SK-N-SH (cell line): ENCODE measurements at regions not wholly inside any gene's neighbourhood (a gene's known extent, or its start where the extent isn't known, plus 50 kb on each side); places are given as distances from the start of the nearest gene placed in this dataset.

Experiments
- CTCF ChIA-PET: fragments of 300-600, 350-600 bp; formaldehyde crosslinking; extraction: SDS; loops from one replicate; lab custom pipeline; 2021; lab: Yijun Ruan, JAX
- POLR2A ChIA-PET: fragments of 350-600 bp; sonication (Branson Sonifier 250); formaldehyde crosslinking; extraction: SDS; loops from one replicate; lab custom pipeline; 2020; ENCODE audit warnings: antibody characterized with exemption, inconsistent platforms; lab: Yijun Ruan, JAX
- DNase-seq: peaks from one replicate; pipeline ENCODE4 v3.0.0; 2012
- H2AFZ ChIP-seq: fragments of 200-600 bp; sonication (generic); 2 replicates; pipeline ENCODE4 v1.8.1; 2016; ENCODE audit warnings: antibody characterized with exemption, mild to moderate bottlenecking, low read depth
- H3F3A ChIP-seq: fragments of 200-600 bp; sonication (generic); replicated peaks from 2 replicates; pipeline ENCODE3; 2016; ENCODE audit warnings: antibody characterized with exemption, mild to moderate bottlenecking; ENCODE audit not compliant: insufficient read depth
- H3K27ac ChIP-seq, 2 experiments: fragments of 200-500 bp in 1 of 2; fragments of 200-600 bp in 1 of 2; sonication (Bioruptor generic) in 1 of 2; sonication (generic), shearing (Covaris generic) in 1 of 2; 2 replicates each; pipeline versions ENCODE4 v1.5.1 to v1.6.1; 2014 to 2016; ENCODE audit warnings: low read depth in 2 of 2, inconsistent platforms in 1 of 2, low read length in 1 of 2, mild to moderate bottlenecking in 1 of 2, mixed read lengths in 1 of 2
- H3K27me3 ChIP-seq: fragments of 200-600 bp; sonication (generic), shearing (Covaris generic); 2 replicates; pipeline ENCODE4 v1.6.1; 2016; ENCODE audit warnings: mixed run types; ENCODE audit not compliant: insufficient read depth
- H3K36me3 ChIP-seq, 2 experiments: fragments of 200-500 bp in 1 of 2; fragments of 200-600 bp in 1 of 2; sonication (Bioruptor generic) in 1 of 2; sonication (generic) in 1 of 2; replicated peaks in 1 of 2; 2 replicates each; pipeline versions ENCODE3 to v1.5.1; 2014 to 2016; ENCODE audit warnings: low read length in 1 of 2, mild to moderate bottlenecking in 1 of 2; ENCODE audit not compliant: insufficient read depth in 2 of 2, control insufficient read depth in 1 of 2
- H3K4me1 ChIP-seq, 2 experiments: fragments of 200-500 bp in 1 of 2; fragments of 200-600 bp in 1 of 2; sonication (Bioruptor generic) in 1 of 2; sonication (generic), shearing (Covaris generic) in 1 of 2; 2 replicates each; pipeline versions ENCODE4 v1.5.1 to v1.6.1; 2014 to 2016; ENCODE audit warnings: low read depth in 1 of 2, low read length in 1 of 2, mixed run types in 1 of 2; ENCODE audit not compliant: insufficient read depth in 2 of 2, control insufficient read depth in 1 of 2
- H3K4me2 ChIP-seq: fragments of 200-600 bp; sonication (generic), shearing (Covaris generic); 2 replicates; pipeline ENCODE4 v1.6.1; 2017; ENCODE audit warnings: mixed run types
- H3K4me3 ChIP-seq, 2 experiments: fragments of 200-500 bp in 1 of 2; fragments of 200-600 bp in 1 of 2; sonication (Bioruptor generic) in 1 of 2; sonication (generic), shearing (Covaris generic) in 1 of 2; 2 replicates each; pipeline versions ENCODE4 v1.5.1 to v1.8.1; 2014 to 2016; ENCODE audit warnings: low read depth in 2 of 2, inconsistent platforms in 1 of 2, low read length in 1 of 2, mild to moderate bottlenecking in 1 of 2, mixed read lengths in 1 of 2, moderate library complexity in 1 of 2
- H3K79me2 ChIP-seq: fragments of 200-600 bp; sonication (generic); 2 replicates; pipeline ENCODE4 v1.8.1; 2017; ENCODE audit warnings: mild to moderate bottlenecking; ENCODE audit not compliant: insufficient read depth
- H3K9ac ChIP-seq: fragments of 200-600 bp; sonication (generic); 2 replicates; pipeline ENCODE4 v1.6.1; 2017; ENCODE audit warnings: mixed run types
- H3K9me2 ChIP-seq: fragments of 200-600 bp; sonication (generic); 2 replicates; pipeline ENCODE4 v1.6.1; 2017; ENCODE audit warnings: mixed run types
- H3K9me3 ChIP-seq: fragments of 200-600 bp; sonication (generic); 2 replicates; pipeline ENCODE4 v1.6.1; 2017; ENCODE audit warnings: mixed run types, mild to moderate bottlenecking, moderate library complexity
- H4K20me1 ChIP-seq: fragments of 200-600 bp; sonication (generic); 2 replicates; pipeline ENCODE4 v1.6.1; 2017; ENCODE audit warnings: mild to moderate bottlenecking, mixed run types; ENCODE audit not compliant: insufficient read depth
- CHD2 ChIP-seq: fragments of 150-350 bp; IDR thresholded peaks from 2 replicates; pipeline ENCODE4 v1.6.1; 2018; ENCODE audit warnings: low read length; ENCODE audit not compliant: partially characterized antibody
- FOSL2 ChIP-seq: IDR thresholded peaks from 2 replicates; pipeline ENCODE4 v1.4.0; 2012; ENCODE audit warnings: low read depth, mild to moderate bottlenecking, moderate library complexity, borderline replicate concordance
- FOXM1 ChIP-seq: IDR thresholded peaks from 2 replicates; pipeline ENCODE4 v1.4.0; 2012; ENCODE audit warnings: low read depth, mild to moderate bottlenecking
- GATA2 ChIP-seq: sonication (generic); formaldehyde crosslinking; IDR thresholded peaks from 2 replicates; pipeline ENCODE4 v1.5.0; 2020; ENCODE audit warnings: mild to moderate bottlenecking, missing genetic modification reagents
- MAX ChIP-seq: IDR thresholded peaks from 2 replicates; pipeline ENCODE4 v1.4.0; 2012; ENCODE audit warnings: low read depth
- MEF2A ChIP-seq: IDR thresholded peaks from 2 replicates; pipeline ENCODE4 v1.4.0; 2012; ENCODE audit warnings: low read depth, borderline replicate concordance
- POLR2AphosphoS5 ChIP-seq: IDR thresholded peaks from 2 replicates; pipeline ENCODE4 v1.6.1; 2012; ENCODE audit warnings: low read depth, low read length
- RAD21 ChIP-seq: IDR thresholded peaks from 2 replicates; pipeline ENCODE4 v1.6.1; 2012; ENCODE audit warnings: mild to moderate bottlenecking, low read length
- RCOR1 ChIP-seq: fragments of 150-350 bp; IDR thresholded peaks from 2 replicates; pipeline ENCODE4 v1.6.1; 2017; ENCODE audit warnings: antibody characterized with exemption, low read length
- RFX5 ChIP-seq: IDR thresholded peaks from 2 replicates; pipeline ENCODE4 v1.6.1; 2012; ENCODE audit warnings: mild to moderate bottlenecking, improper control_type of control experiment, low read length
- TAF1 ChIP-seq: IDR thresholded peaks from 2 replicates; pipeline ENCODE4 v1.6.1; 2012; ENCODE audit warnings: low read depth, mild to moderate bottlenecking, low read length, moderate library complexity, borderline replicate concordance
- TCF12 ChIP-seq: IDR thresholded peaks from 2 replicates; pipeline ENCODE4 v1.4.0; 2012
- USF1 ChIP-seq: IDR thresholded peaks from 2 replicates; pipeline ENCODE4 v1.4.0; 2012; ENCODE audit warnings: low read depth, borderline replicate concordance
- ZBTB33 ChIP-seq: IDR thresholded peaks from 2 replicates; pipeline ENCODE4 v1.4.0; 2012; ENCODE audit warnings: low read depth, borderline replicate concordance
- WGBS: methylation state at CpG from one replicate; pipeline ENCODE4 v1.1.6; 2017; ENCODE audit warnings: low lambda C conversion rate; 5-methylcytosine and 5-hydroxymethylcytosine counted together

GRCh38 chr21:16587141-16587581 is 857.4 kb downstream of the USP25 start:
- DNase-seq, result peak; percentile 48
- 34% methylated on average over 6 of the region's 6 CpGs for WGBS
- TF ChIP-seq RCOR1, result no peak
- peak; percentile 26; the same call in 1 of the 2 replicates for TF ChIP-seq POLR2AphosphoS5
- no peak for TF ChIP-seq USF1
- peak overlapping the region; percentile 60 for H3K4me2 ChIP-seq
- POLR2A ChIA-PET, result no interaction called here
- H3K9me3 ChIP-seq, result no peaks in the 10 kb centered on the region
- H3K79me2 ChIP-seq, result no peaks in the 10 kb centered on the region
- H3K27ac ChIP-seq, result peak overlapping the region; percentile 46 to 93; a peak in 3 of 4 replicates
- CTCF ChIA-PET, result interaction anchor here (0.8 to 1.1 kb wide), 2 partner anchors 21 to 29 kb away, joined by 3 read pairs; no protein-coding TSS in a partner anchor
- peak overlapping the region; percentile 73 for H2AFZ ChIP-seq
- no peaks in the 10 kb centered on the region for H3K9me2 ChIP-seq
- H3K4me3 ChIP-seq, result peak overlapping the region; percentile 9 to 26; a peak in 3 of 4 replicates
- peaks cover 3% of the 10 kb centered on the region for H3F3A ChIP-seq
- no peaks in the 10 kb centered on the region for H3K27me3 ChIP-seq
- H4K20me1 ChIP-seq, result no peaks in the 10 kb centered on the region
- H3K36me3 ChIP-seq, result no peaks in the 10 kb centered on the region
- H3K4me1 ChIP-seq, result peaks cover 0 to 22% of the 10 kb centered on the region in 2 experiments; a peak in 2 of 4 replicates
- peak overlapping the region; percentile 7; the same call in 1 of the 2 replicates for H3K9ac ChIP-seq

GRCh38 chr21:16587681-16588375 is 858.0 kb downstream of the USP25 start:
- TF ChIP-seq GATA2 (CRISPR knock-in tag) (peak; percentile 53), FOSL2 (peak; percentile 15; the same call in 1 of the 2 replicates), CHD2 (no peak)
- TF ChIP-seq, all 33 proteins: peak for 2
- ChIA-PET POLR2A (no interaction called here), CTCF (interaction anchor here (0.8 to 1.1 kb wide), 2 partner anchors 21 to 28 kb away, joined by 3 read pairs; no protein-coding TSS in a partner anchor)
- Histone ChIP-seq H3K4me1 (peaks cover 0 to 25% of the 10 kb centered on the region in 2 experiments; a peak in 2 of 4 replicates), H3K9me3 (no peaks in the 10 kb centered on the region), H4K20me1 (no peaks in the 10 kb centered on the region), H3K79me2 (no peaks in the 10 kb centered on the region), H3K27me3 (no peaks in the 10 kb centered on the region), H3K27ac (peak overlapping the region; percentile 63 to 93), H2AFZ (peak overlapping the region; percentile 98), H3K4me2 (peak overlapping the region; percentile 97), H3K9ac (peak overlapping the region; percentile 57; the same call in 1 of the 2 replicates), H3F3A (peaks cover 3% of the 10 kb centered on the region), H3K9me2 (no peaks in the 10 kb centered on the region), H3K4me3 (peak overlapping the region; percentile 45 to 68), H3K36me3 (no peaks in the 10 kb centered on the region)
- WGBS, result 2% methylated on average over 7 of the region's 7 CpGs
- peak; percentile 52 for DNase-seq

- Histone ChIP-seq H3K27me3 (no peaks in the 10 kb centered on the region), H3K79me2 (no peaks in the 10 kb centered on the region), H3K36me3 (no peaks in the 10 kb centered on the region), H3K4me1 (peaks cover 0 to 25% of the 10 kb centered on the region in 2 experiments; a peak in 2 of 4 replicates), H3K27ac (peak overlapping the region; percentile 63 to 93), H3K9ac (peak overlapping the region; percentile 57; the same call in 1 of the 2 replicates), H3F3A (peaks cover 3% of the 10 kb centered on the region), H3K4me3 (peak overlapping the region; percentile 45 to 68), H3K9me2 (no peaks in the 10 kb centered on the region), H4K20me1 (no peaks in the 10 kb centered on the region), H3K9me3 (no peaks in the 10 kb centered on the region), H2AFZ (peak overlapping the region; percentile 98), H3K4me2 (peak overlapping the region; percentile 97)
- 2% methylated on average over 18 of the region's 18 CpGs for WGBS
- ChIA-PET CTCF (interaction anchor here (1.1 to 1.5 kb wide), 2 partner anchors 18 to 20 kb away, joined by 3 read pairs; no protein-coding TSS in a partner anchor), POLR2A (interaction anchor here (0.7 kb wide), 1 partner anchor 199 kb away, joined by 5 read pairs; no protein-coding TSS in a partner anchor)
- DNase-seq, result peak; percentile 76
- TF ChIP-seq TAF1, result 0 out of 2 replicates have a peak, but pooled peaks have one; percentile 32
- peak; percentile 65; the same call in 1 of the 2 replicates for TF ChIP-seq MAX
- TF ChIP-seq FOSL2, result no peak
- peak; percentile 29 for TF ChIP-seq RAD21
- TF ChIP-seq TCF12, result no peak
- TF ChIP-seq USF1, result no peak
- TF ChIP-seq RFX5, result no peak
- no peak for TF ChIP-seq ZBTB33
- TF ChIP-seq MEF2A, result no peak
- TF ChIP-seq FOXM1, result no peak
Measured at GRCh38 chr21:16588433-16588860, 858.7 kb downstream of the USP25 start.
